ENCODE measurements at regions not wholly inside any gene's neighbourhood (a gene's known extent, or its start where the extent isn't known, plus 50 kb on each side); places are given as distances from the start of the nearest gene placed in this dataset.

DNA sequence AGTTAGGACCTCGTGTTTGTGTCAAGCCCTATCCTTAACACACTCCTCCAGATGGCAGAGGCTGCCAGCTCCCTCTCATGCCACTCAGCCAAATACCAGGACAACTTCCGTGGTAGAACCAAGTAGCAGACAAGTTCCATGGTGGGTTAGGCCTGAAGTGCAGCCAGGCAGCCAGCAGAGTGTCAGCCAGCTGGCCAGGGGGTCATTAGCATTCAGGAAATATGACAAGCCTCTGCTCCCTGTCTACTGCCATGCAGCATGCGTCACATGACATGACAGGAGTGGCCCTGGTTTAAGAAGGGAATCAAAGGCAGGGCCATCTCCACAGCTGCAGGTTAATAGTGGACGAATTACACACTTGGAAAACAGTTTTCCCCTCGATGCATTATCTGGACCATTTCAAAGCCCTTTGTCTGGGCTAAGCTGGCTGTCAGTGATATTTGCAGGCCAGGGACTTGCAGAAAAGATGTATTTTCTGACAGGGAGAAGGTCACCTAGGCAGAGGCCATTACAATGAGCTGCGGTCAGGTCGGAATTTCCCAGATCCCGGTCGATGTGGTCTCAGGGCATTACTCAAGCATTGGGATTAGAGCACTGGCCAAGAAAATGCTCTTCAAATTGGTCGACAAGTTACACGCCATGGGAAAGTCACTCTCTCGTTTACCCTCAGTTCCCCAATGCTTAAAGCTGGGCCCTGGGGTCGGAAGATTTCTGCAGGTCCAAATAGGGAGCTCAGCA lies 461.7 kb upstream of the CADM1 start:
- no peak overlapping the region for H3K9ac ChIP-seq (ENCODE audit: low read length)
- no peak overlapping the region for H3K4me3 ChIP-seq (ENCODE audit: low read depth, low read length, poor library complexity, severe bottlenecking)
- no peaks in the 10 kb centered on the region for H3K9me2 ChIP-seq (ENCODE audit: low read depth, low read length)
- no peaks in the 10 kb centered on the region for H3K79me2 ChIP-seq (ENCODE audit: insufficient read depth, low read length)
- TF ChIP-seq, protein P1, sequence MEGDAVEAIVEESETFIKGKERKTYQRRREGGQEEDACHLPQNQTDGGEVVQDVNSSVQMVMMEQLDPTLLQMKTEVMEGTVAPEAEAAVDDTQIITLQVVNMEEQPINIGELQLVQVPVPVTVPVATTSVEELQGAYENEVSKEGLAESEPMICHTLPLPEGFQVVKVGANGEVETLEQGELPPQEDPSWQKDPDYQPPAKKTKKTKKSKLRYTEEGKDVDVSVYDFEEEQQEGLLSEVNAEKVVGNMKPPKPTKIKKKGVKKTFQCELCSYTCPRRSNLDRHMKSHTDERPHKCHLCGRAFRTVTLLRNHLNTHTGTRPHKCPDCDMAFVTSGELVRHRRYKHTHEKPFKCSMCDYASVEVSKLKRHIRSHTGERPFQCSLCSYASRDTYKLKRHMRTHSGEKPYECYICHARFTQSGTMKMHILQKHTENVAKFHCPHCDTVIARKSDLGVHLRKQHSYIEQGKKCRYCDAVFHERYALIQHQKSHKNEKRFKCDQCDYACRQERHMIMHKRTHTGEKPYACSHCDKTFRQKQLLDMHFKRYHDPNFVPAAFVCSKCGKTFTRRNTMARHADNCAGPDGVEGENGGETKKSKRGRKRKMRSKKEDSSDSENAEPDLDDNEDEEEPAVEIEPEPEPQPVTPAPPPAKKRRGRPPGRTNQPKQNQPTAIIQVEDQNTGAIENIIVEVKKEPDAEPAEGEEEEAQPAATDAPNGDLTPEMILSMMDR (IDR thresholded peaks at IDR 0.05; ENCODE audit: low read length) = no peak
- no peak for TF ChIP-seq EZH2 (IDR thresholded peaks at IDR 0.05; ENCODE audit: borderline replicate concordance, low read length)
- no peaks in the 10 kb centered on the region for H3F3A ChIP-seq (ENCODE audit: insufficient read depth, low read length)
- H3K9me3 ChIP-seq (ENCODE audit: low read length) = no peaks in the 10 kb centered on the region
- no peak overlapping the region for H3K27ac ChIP-seq (ENCODE audit: low read depth, low read length, poor library complexity, severe bottlenecking)
- H2AFZ ChIP-seq (ENCODE audit: low read length) = no peak overlapping the region
- no peaks in the 10 kb centered on the region for H4K20me1 ChIP-seq (ENCODE audit: insufficient read depth, low read length)
- no peaks in the 10 kb centered on the region for H3K27me3 ChIP-seq (ENCODE audit: insufficient read depth, low read length)
- H3K36me3 ChIP-seq (ENCODE audit: insufficient read depth, low read length) = no peaks in the 10 kb centered on the region
- H3K4me1 ChIP-seq (ENCODE audit: insufficient read depth, low read length, severe bottlenecking) = no peaks in the 10 kb centered on the region
- no peak overlapping the region for H3K4me2 ChIP-seq (ENCODE audit: low read length)

DNA sequence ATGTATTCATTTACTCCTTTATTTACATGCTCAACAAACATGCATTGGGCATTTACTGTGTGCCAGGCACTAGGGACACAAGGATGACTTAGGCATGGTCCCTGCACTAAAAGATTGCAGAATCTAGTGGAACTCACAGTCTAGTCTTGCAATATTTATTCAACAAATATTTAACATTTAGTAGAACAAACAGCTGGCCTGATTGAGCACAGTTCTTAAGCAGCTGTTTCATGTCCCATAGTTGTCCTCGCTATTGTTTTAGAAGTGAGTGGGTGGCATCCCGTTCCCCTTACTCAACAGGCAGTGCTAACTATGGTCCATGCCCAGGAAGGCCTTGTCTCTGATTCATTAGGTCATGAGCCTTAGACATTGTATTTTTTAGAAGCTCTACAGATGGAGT lies 459.9 kb upstream of the CADM1 start:
- Histone ChIP-seq H3K36me3 (ENCODE audit: insufficient read depth, low read length) (no peaks in the 10 kb centered on the region), H3K9me3 (ENCODE audit: low read length) (no peaks in the 10 kb centered on the region), H3K4me1 (ENCODE audit: insufficient read depth, low read length, severe bottlenecking) (no peaks in the 10 kb centered on the region), H3K4me2 (ENCODE audit: low read length) (no peak overlapping the region), H3K27ac (ENCODE audit: low read depth, low read length, poor library complexity, severe bottlenecking) (no peak overlapping the region), H3K9ac (ENCODE audit: low read length) (no peak overlapping the region), H3K79me2 (ENCODE audit: insufficient read depth, low read length) (no peaks in the 10 kb centered on the region), H3K27me3 (ENCODE audit: insufficient read depth, low read length) (no peaks in the 10 kb centered on the region), H3F3A (ENCODE audit: insufficient read depth, low read length) (no peaks in the 10 kb centered on the region), H3K9me2 (ENCODE audit: low read depth, low read length) (no peaks in the 10 kb centered on the region), H4K20me1 (ENCODE audit: insufficient read depth, low read length) (no peaks in the 10 kb centered on the region), H3K4me3 (ENCODE audit: low read depth, low read length, poor library complexity, severe bottlenecking) (no peak overlapping the region), H2AFZ (ENCODE audit: low read length) (no peak overlapping the region)
- no peak for TF ChIP-seq EZH2 (IDR thresholded peaks at IDR 0.05; ENCODE audit: borderline replicate concordance, low read length)
- TF ChIP-seq, protein P1 (IDR thresholded peaks at IDR 0.05; ENCODE audit: low read length) = no peak

DNA sequence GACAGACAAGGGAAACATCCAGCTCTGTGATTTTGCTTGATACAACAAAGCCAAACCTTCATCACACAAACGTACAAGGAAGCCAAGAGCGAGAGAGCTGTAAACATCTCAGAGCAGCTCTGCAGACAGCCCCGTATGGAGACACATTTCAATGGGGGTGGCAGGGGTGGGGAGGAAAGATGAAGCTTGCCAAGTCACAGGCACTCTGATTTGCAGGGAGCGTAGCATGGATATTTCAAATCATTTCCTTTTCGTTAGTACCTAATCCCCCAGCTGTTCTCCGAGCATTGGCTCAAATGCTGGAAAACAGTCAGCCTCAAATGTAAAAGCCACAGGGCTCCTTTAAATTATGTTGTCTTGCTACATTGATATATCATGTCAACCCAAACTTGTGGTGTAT lies 458.9 kb upstream of the CADM1 start:
- Histone ChIP-seq H3K79me2 (ENCODE audit: insufficient read depth, low read length) (no peaks in the 10 kb centered on the region), H3K9me3 (ENCODE audit: low read length) (no peaks in the 10 kb centered on the region), H3F3A (ENCODE audit: insufficient read depth, low read length) (no peaks in the 10 kb centered on the region), H3K27me3 (ENCODE audit: insufficient read depth, low read length) (no peaks in the 10 kb centered on the region), H2AFZ (ENCODE audit: low read length) (no peak overlapping the region), H3K9me2 (ENCODE audit: low read depth, low read length) (no peaks in the 10 kb centered on the region), H3K36me3 (ENCODE audit: insufficient read depth, low read length) (no peaks in the 10 kb centered on the region), H3K4me3 (ENCODE audit: low read depth, low read length, poor library complexity, severe bottlenecking) (no peak overlapping the region), H3K27ac (ENCODE audit: low read depth, low read length, poor library complexity, severe bottlenecking) (no peak overlapping the region), H3K4me1 (ENCODE audit: insufficient read depth, low read length, severe bottlenecking) (no peaks in the 10 kb centered on the region), H3K9ac (ENCODE audit: low read length) (no peak overlapping the region), H4K20me1 (ENCODE audit: insufficient read depth, low read length) (no peaks in the 10 kb centered on the region), H3K4me2 (ENCODE audit: low read length) (no peak overlapping the region)
- TF ChIP-seq EZH2 (IDR thresholded peaks at IDR 0.05; ENCODE audit: borderline replicate concordance, low read length) = no peak
- TF ChIP-seq, protein P1 (IDR thresholded peaks at IDR 0.05; ENCODE audit: low read length) = no peak

All from OCI-LY1 (cell line).